Cardiac septum (tissue), 1 donor: ENCODE measurements at regions not wholly inside any gene's neighbourhood (a gene's known extent, or its start where the extent isn't known, plus 50 kb on each side); places are given as distances from the start of the nearest gene placed in this dataset.
"Not testable (repeated sequence)": the region's sequence is repeated elsewhere in the genome, so short reads cannot be mapped to it uniquely, and the experiment has no call there.

Experiments used
- DNase-seq: peaks from one replicate; pipeline ENCODE4 v3.0.0-alpha.2; 2020; ENCODE audit warnings: low spot score
- intact Hi-C: fragments of 100-400 bp; cut with DNase I; formaldehyde crosslinking; loops from one replicate; pipeline ENCODE4 v1.14.0; 2022
- donor health status: DM: no; HTN: no; CAD: no.

GRCh38 chr16:85507342-85507741, 105.8 kb upstream of the GSE1 start:
- intact Hi-C loops: no loop called here
- DNase-seq: no peak

DNA sequence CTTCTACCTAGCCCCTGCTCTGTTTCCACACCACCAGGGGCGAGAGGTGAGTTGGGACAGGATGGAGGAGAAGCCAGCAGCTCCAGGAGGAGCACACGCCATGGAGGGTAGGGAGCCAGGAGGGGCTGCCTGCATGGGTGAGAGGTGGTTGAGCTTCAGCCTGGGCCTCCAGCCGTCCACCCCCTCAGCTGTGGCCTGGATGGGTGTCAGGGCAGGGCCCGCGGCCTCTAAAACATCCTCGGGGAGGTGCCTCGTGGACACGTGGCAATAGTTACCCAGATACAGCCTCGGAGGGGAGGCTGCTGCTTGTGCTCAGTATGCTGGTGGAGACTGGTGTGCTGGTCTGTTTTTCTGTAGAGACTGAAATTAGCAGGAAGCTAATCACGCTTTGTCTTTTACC, 104.7 kb upstream of the GSE1 start:
- no peak for DNase-seq
- intact Hi-C loops: no loop called here

DNA sequence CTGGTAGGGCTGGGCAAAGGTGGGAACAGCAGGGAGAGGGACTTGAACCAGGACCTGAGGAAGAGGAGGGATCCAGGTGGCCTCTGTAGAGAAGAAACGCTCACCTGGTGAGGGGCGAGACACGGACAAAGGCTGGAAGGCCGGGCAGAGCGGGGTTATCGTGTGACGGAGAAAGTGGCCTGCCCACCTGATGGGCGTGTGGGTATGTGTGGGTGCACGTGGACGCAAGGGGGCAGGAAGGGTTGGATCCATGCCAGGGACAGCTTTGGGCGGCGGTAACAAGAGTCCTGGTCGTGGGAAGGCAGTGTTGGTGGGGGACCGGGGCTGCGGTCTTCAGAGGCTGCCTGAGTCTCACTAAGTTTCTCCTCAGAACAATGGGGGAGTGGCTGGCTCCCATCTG, 104.1 kb upstream of the GSE1 start:
- intact Hi-C loops: no loop called here
- no peak for DNase-seq

DNA sequence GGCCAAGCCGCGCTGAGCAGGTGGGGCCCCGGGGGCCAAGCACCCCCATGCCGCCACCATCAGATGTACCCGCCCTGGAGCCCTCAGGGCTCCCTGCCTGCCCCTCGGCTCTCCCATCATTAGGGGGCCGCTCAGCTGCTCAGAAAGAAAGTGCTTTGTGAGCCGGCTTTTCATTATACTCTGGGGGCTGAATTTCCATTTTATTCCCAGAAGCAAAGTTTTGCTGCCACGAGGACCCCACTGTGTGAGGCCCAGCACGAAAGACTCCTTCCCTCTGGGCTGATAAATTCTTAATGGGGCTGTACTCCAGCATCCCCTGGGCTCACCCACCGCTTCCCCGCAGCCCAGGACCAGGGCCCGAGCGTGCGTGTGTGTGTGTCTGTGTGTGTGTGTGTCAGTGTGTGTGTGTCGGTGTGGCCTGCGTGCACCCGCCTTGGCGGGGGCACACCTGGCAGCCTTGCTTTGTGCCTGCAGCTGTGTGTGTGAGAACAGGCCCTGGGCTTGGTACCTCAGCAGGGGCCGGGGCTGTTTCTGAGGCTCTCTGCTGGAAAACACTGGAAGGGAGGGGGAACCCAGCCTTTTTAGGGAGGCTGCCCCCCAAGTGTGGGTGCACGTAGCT, 103.0 kb upstream of the GSE1 start:
- intact Hi-C loops: no loop called here
- no peak for DNase-seq

- intact Hi-C loops: no loop called here
Observed at GRCh38 chr16:85511938-85512807, 100.9 kb upstream of the GSE1 start.

GRCh38 chr16:85512808-85513115, 100.4 kb upstream of the GSE1 start:
- intact Hi-C loops: no loop called here
- DNase-seq: no peak

More at GRCh38 chr16:85511938-85512807, 100.9 kb upstream of the GSE1 start:
- no peak for DNase-seq

DNA sequence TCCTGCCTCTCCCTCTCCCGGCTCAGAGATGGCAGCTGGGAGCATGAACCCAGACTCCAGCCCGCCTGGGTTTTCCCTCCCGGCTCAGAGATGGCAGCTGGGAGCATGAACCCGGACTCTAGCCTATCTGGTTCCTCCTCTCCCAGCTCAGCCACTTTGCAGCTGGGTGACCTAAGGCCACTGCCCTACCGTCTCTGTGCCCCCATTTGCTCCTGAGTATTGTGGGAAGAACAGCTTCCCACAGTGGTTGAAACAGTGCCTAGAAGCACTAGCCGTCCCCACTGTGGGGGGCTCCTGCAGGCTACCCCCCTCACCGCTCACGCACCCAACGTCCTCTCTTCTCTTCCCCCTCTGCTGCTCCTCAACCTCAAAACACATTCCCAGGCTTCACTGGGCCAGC, 99.9 kb upstream of the GSE1 start:
- no peak for DNase-seq
- intact Hi-C loops: no loop called here

- intact Hi-C loops: no loop called here
- no peak for DNase-seq
Observed at GRCh38 chr16:85513649-85514048, 99.5 kb upstream of the GSE1 start.

- intact Hi-C loops: no loop called here
- DNase-seq: no peak
Observed at GRCh38 chr16:85514295-85514597, 98.9 kb upstream of the GSE1 start.

- intact Hi-C loops: no loop called here
- no peak for DNase-seq
Observed at GRCh38 chr16:85514598-85515318, 98.4 kb upstream of the GSE1 start.

- no peak for DNase-seq
- intact Hi-C loops: no loop called here
Observed at GRCh38 chr16:85515319-85515745, 97.8 kb upstream of the GSE1 start.

GRCh38 chr16:85515830-85516397, 97.2 kb upstream of the GSE1 start:
- intact Hi-C loops: no loop called here
- no peak for DNase-seq

DNA sequence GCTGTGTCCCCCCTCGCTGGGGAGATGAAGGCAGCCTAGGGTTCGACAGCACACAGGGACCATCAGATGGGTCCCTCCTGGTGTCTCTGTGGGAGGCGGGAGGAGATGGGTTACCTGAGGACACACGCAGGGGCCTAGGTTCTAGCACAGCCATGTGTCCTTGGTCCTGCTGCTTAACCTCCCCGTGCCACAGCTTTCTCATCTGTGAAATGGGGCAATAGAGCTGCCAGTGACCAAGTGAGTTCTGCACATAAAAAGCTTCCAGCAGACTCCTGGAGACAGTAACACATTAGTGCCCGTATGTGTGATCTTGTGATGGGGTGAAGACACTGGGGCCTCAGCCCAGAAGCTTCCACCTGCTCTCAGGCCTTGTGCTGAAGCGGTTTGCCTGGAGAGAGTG, 96.0 kb upstream of the GSE1 start:
- intact Hi-C loops: no loop called here
- no peak for DNase-seq

DNA sequence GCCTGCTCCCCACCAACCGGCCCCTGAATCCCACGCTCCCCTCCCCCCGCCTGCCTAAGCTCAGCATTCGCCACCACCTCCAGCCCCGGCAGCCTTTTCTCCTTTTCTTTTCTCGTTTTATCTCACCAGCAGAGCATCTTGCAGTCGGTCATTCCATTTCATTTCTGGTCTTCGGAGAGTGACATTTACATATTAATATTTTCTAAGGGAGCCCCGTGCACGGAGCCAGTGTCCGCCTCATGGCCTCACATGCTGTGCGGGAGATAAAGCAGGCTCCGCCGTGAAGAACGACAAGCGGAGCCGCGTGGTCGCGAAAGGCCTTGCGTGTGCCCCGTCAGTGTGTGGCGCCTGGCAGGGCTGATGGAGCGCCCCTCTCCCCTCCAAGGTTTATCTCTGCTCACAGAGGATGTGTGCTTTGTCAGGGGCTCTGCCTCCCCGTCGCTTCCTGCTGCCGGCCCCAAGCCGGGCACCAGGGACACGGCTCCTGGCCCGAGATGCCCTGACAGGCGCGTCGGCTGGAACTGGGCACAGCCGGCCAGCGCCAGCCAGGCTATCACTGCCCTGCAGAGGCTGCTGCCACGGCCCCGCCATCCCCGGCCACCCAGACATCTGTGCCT, 95.5 kb upstream of the GSE1 start:
- intact Hi-C loops: no loop called here

GRCh38 chr16:85518398-85519049, 94.6 kb upstream of the GSE1 start:
- DNase-seq: no peak
- intact Hi-C loops: no loop called here

More for the DNA sequence above, 95.5 kb upstream of the GSE1 start:
- no peak for DNase-seq

DNA sequence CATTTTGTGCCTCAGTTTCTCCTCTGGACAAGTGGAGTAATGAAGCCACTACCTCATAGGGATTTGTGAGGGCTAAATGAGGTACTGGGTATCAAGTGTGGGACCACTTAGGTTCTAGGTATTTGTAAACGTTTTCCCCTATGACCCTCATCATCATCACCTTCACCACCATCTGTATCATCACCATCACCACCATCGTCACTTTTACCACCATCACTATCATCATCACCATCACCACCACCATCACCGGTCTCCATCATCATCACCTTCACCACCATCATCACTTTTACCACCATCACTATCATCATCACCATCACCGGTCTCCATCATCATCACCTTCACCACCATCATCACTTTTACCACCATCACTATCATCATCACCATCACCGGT, 94.1 kb upstream of the GSE1 start:
- intact Hi-C loops, DNase-seq: not testable (repeated sequence)

- intact Hi-C loops: no loop called here
Observed at GRCh38 chr16:85519540-85520231, 93.4 kb upstream of the GSE1 start.

DNA sequence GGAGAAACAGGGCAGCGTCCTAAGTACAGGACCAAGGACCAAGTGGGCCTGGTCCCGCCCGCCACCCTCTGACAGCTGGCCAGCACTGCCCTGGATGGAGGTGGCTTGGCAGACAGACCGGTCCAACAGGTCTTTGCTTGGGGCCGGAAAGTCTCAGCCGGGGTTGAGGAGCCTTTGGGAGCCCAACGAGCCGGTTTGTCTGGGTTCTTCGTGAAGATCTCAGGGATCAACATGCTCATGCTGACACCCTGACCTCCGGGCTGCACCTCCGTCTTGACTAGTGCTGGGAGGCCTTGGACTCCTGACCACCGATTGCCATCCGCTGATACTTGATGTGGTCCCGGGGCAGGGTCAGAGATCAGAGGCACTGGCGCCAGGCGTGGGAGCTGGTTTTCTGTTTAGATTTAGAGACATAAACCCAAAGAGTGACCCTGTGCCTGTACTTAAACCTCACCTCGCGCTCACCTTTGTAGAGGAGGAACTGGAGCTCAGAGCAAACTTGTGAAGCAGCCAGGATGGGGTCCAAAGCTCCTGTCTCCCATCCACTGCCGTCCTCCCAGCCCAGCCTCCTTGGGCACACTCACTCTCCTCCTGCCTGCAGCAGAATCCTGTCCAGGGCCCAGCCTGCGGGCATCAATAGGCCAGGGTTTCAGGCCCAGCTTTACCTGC, 92.1 kb upstream of the GSE1 start:
- no peak for DNase-seq

More at GRCh38 chr16:85519540-85520231, 93.4 kb upstream of the GSE1 start:
- no peak for DNase-seq

More for the DNA sequence above, 92.1 kb upstream of the GSE1 start:
- intact Hi-C loops: no loop called here
